ENCODE measurements at regions not wholly inside any gene's neighbourhood (a gene's known extent, or its start where the extent isn't known, plus 50 kb on each side); places are given as distances from the start of the nearest gene placed in this dataset.
"Not testable (repeated sequence)": the region's sequence is repeated elsewhere in the genome, so short reads cannot be mapped to it uniquely, and the experiment has no call there.

DNA sequence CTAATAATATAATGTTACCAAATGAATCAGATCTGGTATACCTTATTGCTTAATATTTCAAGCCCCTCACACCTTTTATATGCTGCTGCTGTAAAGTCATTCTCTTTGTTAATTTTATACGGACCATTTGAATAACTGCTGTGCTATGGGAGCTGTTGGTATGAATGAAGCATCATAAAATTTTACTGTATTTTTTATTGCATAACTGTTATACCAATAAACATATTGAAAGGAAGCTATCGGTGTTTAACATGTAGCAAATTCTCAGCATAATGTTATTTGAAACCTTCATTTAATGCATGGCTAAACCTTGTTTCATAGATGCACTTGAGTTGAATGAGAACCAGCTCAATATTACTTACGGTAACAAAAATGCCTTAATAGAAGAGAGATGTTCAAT lies 1040.3 kb downstream of the SOCS6 start:
- no peak for DNase-seq

DNA sequence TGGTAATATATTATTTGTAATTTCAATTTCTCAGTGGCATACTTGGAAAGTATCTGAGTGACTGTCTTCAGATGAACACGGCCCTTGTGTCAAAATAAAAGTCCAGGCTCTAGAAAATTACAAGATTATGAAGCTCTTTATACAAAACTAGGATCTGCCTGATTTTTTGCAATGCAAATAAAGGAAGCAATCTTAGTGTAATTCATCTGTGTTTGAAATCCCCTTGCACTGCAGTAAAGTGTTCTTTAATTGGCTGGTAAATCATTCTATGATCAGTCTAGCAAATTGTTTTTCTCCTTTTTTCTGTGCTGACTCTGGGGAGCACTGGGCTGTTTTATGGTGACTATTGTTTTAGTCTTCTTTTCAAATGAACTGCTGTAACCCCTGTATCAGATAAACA lies 1039.0 kb downstream of the SOCS6 start:
- DNase-seq, result no peak

DNA sequence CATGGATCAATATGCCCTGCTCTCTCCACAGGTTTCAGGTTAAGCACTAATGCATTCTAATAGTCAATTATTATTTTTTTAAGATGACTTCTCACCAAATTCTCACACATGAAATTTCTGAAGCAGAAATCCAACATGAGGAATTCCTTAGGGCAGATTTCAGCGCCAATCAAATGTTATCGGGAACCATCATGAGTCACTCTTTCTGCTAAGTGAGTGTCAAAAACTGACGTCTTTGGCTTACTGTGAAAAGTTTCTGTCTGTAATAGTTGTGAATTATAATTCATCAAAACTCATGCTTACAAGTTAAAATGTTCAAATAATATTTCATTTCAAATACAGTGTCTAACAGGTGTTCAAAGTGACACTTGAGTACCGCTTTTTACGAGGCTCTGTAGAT lies 1038.6 kb downstream of the SOCS6 start:
- DNase-seq, result no peak

- no peak for DNase-seq
Observed at GRCh38 chr18:71326826-71327225, 1038.0 kb downstream of the SOCS6 start.

DNA sequence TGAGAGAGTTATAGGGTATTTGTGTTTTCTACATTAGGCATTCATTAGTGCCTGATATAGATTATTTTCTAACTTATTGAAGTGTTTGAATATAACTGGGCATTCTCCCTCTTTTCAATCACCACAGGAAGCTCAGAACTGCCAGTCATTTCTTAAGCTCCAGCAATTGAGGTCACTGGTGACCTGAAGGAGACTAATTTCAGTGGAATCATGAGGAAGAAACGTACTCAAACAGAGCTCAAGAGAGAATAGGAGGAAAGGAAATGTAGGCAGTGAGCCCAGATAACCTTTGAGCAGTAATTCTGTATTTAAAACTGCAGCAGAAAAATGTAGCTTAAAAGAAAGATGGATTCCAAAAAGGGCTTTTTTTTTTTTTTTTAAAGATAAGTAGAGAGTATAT lies 1035.5 kb downstream of the SOCS6 start:
- no peak for DNase-seq

DNA sequence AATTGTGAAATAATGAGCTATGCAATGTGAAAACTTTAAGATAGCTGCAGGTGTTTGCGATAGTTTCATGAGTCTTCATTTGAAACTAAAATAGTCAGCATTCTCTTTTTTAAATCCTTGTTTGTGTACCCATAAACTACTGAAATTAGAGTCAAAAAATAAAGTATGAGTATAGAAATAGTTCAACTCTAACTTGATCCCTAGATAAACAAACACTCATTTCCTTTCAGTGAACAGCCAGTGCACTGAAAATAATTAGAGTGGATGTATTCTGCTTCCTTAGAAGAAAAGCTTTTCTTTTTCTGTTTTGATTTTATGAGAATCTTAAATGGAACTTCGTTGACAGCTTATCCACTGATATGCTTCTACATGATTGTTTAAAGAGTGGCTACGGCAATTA lies 1033.4 kb downstream of the SOCS6 start:
- DNase-seq, result no peak

- DNase-seq, result no peak
Observed at GRCh38 chr18:71321319-71321718, 1032.5 kb downstream of the SOCS6 start.

DNA sequence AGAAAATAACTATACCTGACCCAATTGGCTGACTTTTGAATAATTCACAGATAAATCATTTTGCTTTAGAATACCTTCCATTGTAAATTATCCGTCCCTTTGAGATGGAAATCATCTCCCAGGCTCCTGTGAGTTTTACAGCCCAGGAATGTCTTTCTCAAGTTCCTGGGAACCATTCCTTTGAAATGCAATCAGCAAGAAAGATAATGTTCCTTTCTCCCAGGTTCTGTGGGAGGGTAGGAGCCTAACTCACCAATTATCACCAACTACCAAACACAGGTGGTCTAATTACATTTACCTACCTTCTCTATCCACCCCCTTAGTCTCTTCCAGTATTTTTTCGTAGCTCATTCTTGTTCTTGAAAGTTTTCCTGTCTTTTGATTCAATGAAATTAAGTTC lies 1016.0 kb downstream of the SOCS6 start:
- DNase-seq, result no peak

GRCh38 chr18:71303743-71304142 lies 1014.9 kb downstream of the SOCS6 start:
- DNase-seq, result not testable (repeated sequence)

DNA sequence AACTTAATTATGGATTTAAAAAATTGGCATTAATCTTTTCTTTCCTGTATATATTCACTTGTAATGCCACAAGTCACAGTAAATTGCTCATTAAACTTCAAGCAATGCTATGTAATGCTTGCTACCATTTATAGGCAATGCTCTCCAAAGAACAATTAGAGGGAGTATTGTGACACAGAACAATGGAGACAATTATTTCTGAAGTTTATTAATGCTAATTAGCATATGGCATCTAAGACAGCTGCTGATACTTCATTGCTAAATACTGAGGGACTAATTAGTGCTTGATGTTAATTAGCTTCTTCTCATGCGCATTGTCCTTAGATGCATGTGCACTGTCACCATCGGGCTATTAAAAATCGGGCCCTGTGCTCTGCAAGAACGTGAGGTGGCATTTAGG lies 1012.8 kb downstream of the SOCS6 start:
- no peak for DNase-seq

- not testable (repeated sequence) for DNase-seq
Observed at GRCh38 chr18:71294201-71294600, 1005.4 kb downstream of the SOCS6 start.

- no peak for DNase-seq
Observed at GRCh38 chr18:71293322-71293721, 1004.5 kb downstream of the SOCS6 start.

- DNase-seq, result no peak
Observed at GRCh38 chr18:71287268-71287667, 998.4 kb downstream of the SOCS6 start.

- no peak for DNase-seq
Observed at GRCh38 chr18:71252351-71252865, 963.6 kb downstream of the SOCS6 start.

DNA sequence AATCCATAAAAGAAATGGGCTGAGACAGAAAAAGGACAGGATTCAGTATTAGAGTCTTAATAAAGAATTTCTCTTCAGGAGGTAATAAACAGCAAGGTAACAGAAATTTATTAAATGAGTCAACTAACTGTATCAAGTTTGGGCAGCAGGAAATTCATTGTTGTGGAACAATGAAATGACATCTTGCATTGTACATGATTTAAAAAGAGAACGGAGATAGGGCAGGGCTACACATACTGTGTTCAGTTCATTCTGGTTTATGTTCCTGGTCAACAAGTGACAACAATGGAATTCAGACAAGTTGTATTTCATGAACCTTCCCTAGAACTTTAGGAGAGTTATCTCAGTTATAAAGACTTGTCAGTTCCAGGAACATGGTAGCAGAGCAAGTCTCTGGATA lies 961.3 kb downstream of the SOCS6 start:
- DNase-seq, result no peak

GRCh38 chr18:71249791-71250190 lies 960.9 kb downstream of the SOCS6 start:
- DNase-seq, result no peak

- no peak for DNase-seq
Observed at GRCh38 chr18:71242981-71243380, 954.1 kb downstream of the SOCS6 start.

DNA sequence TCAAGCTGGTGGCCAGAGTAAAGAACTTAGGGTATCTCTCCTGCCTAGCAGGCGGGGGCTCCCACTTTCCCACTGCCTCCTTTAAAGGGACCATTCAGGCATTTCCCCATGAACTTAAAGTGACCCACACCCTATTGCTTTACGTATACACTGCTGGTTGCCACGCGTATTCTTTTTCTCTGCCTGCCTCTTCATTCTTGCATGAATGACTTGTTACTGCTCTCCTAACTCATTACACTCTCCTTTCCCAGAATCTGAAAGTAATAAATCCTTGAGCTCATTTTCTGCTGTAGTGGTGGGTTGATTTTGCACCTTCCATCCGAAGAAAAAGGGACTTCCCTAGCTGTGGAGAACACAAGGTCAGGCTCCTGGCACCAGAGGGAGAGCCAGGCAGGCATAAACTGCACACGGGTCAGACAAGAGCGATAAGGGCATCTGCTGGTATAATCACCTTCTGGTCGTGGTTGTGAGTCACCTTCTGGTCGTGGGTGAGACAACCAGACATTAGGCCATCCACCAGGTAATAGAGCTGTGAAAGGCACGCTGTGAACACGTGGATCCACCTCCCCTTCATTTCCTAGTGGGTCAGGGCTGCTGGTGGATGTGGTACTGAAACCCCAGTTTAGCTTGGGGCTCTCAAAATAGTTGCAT lies 950.3 kb downstream of the SOCS6 start:
- DNase-seq, result no peak

DNA sequence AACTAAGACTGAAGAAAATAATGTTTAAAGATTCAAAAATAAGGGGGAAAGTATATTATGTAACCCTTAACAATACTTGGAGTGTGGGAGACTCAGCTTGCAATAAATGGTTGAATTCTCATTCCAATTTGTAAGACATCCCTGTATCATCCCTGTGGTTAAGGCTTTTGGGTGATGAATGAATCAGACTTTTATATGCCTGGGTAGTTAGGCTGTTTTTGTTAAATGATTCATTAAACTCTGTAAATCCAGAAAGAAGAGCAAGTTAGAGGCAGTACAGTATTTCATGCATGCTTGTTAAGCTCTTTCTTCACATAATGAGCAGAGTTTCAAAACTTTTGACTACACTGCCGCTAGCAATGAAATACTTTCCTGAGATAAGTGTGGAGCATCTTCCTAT lies 948.8 kb downstream of the SOCS6 start:
- no peak for DNase-seq

DNA sequence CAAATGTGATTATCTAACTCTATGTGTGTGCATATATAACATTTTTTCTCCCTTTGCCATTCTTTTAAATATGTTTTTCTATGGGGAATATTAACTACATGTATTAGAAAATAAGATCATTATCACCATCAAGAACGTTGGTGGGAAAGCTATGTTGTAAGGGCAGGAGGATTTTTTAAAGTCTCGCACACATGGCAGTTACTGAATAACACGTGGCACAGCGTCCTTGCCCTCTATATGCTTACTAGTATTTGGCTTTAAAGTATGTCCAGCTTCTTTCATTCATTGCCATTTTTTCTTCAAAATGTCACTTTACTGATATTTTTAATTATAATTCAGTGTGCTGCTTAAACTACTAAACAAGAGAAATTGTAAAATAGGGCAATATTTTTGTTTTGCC lies 944.3 kb downstream of the SOCS6 start:
- DNase-seq, result no peak

- DNase-seq, result no peak
Observed at GRCh38 chr18:71223486-71223885, 934.6 kb downstream of the SOCS6 start.

DNA sequence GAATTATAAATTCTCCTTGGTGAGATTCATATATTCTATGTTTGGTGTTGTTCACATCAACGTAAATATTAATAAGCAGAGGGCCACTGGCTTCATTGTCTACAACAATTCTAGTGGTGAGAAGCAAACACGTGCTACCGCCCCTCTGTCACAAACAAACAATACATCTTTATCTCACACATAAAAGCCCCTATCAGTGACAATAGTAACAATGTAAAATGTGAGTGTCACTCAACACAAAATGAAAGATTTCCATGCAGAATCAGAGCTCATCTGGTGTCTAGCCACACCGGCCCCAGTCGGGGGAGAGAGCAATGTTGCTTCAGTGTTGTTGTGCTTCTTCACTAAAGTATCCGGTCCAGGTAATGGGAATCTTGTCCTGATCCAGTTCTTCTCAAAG lies 932.6 kb downstream of the SOCS6 start:
- no peak for DNase-seq

GRCh38 chr18:71212739-71213138 lies 923.9 kb downstream of the SOCS6 start:
- not testable (repeated sequence) for DNase-seq

- no peak for DNase-seq
Observed at GRCh38 chr18:71212222-71212621, 923.4 kb downstream of the SOCS6 start.

- no peak for DNase-seq
Observed at GRCh38 chr18:71209944-71210343, 921.1 kb downstream of the SOCS6 start.
